ENCODE measurements at regions not wholly inside any gene's neighbourhood (a gene's known extent, or its start where the extent isn't known, plus 50 kb on each side); places are given as distances from the start of the nearest gene placed in this dataset.
"Not testable (repeated sequence)": the region's sequence is repeated elsewhere in the genome, so short reads cannot be mapped to it uniquely, and the experiment has no call there.

DNA sequence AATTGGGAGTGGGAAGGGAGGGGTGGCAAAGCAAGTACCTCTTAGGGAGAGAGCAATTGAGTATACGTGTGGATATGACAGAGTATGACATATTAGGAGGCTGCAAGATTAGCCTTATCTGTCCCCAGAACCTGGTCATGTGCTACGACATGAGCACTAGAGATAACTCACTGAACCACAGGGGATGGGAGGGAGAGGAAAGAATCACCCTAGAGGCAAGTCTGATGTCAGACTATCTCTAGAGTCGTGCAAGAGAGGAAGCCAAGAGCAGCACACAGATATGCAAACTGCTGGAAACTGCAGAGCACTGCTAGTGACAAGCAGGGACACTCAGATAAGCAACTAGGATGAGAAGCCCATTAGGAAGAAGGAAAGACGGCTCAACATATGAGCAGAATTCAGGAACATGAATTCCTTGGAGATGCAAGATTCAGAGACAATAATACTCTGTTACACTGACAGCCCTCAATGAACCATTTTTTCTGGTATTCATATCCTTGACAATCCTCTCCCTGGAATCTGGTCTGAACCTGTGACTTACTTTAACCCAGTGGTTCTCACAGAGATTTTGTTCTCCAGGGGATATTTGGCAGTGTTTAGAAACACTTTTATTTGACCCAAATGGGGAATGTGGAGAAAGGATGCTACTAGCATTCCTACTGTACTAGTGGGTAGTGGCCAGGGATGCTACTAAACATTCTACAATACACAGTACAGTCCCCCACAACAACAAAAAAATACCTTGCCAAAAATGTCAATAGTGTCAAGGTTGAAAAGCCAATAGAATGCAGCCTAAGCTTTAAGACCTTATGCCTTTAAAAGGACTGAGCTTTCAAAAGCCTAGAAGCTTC, 84.0 kb upstream of the BMP2K start:
- DNase-seq = no peak

DNA sequence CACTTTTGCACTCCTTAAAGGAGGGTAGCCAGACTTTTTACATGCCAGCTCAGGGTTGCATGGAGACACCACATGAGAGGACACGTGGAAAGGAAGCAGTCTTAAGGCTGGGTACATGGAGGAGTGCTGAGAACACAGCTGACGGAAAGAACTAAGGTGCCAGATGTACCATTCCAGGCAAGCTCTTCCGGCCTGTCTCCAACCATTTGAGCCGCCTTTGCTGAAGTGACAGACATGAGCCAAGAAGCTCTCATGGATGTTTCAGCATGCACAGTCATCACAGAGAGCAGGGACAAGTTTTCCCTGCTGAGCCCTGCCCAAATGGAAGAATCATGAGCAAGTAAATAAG, 83.4 kb upstream of the BMP2K start:
- no peak for DNase-seq

DNA sequence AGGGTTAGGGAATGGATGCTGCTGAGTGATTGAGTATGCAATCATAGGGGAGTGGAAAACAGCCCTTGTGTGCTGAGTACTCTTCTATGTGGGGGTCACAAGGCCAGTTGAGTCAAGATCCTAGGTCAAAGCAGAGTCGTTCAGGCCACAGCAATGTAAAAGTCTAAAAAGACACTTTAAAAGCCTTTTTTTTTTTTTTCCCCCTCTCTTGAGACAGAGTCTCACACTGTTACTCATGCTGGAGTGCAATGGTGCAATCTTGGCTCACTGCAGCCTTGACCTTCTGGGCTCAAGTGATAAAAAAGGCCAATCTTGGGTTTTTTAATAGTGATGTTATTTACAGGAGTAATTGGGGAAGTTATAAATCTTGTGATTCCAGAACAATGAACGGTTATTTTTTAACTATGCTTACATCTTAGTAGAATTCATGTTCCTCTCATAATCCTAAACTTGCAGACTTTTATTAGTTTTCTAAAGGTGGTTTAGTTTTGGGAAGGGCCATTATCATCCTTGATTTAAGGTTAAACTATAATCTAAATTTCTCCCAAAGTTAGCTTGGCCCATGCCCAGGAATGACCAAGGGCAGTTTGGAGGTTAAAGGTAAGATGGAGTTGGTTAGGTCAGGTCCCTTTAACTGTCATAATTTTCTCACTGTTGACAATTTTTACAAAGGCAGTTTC, 82.2 kb upstream of the BMP2K start:
- DNase-seq = peak; percentile 50

DNA sequence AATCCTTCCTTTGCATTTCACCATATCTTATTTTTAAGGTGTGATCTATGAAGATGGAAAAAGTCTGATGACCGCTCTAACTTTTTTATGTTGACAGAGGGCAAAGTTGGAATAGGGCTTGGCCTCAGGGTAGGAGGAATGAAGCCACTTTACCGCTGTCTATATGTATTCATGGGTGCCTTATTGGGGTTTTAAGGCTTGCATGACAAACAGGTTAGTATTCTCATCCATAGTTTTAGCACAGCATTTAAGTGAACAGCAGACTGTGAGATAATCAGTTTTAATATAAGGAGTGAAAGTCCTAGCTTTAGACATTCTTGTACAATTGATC, 81.7 kb upstream of the BMP2K start:
- DNase-seq = no peak

DNA sequence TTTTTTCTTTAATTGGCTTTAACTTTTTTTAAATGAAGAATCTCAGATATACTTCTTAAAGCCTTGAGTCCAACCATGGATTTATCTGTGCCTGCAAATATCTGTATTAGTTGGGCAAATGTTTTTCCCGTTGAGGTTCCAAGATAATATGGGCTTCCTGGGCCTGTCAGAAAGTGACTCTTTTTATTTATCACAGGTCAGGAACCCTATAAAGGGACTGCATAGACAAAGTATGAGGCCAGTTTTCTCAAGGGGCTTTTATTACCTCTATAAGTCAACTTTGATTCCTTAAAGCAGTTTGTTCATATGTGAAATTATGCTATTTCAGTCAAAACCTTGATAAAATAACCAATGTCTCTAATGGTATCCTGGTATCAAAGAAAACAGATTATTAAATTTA, 80.2 kb upstream of the BMP2K start:
- DNase-seq = no peak

DNA sequence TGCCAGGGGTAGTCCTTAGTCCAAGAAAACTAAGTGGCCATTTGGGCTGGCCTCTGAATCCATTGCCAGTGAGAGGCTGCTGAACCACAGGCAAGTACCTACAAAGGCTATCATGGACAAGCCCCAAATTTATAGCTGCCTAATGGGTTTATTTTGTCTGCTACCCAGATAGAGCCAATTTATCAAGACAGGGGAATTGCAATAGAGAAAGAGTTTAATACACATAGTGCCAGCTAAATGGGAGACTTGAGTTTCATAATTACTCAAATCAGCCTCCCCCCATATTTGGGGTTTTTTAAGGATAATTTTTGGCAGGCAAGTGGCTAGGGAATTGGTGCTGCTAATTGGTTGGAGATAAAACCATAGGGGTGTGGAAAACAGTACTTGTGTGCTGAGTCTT, 73.1 kb upstream of the BMP2K start:
- no peak for DNase-seq

DNA sequence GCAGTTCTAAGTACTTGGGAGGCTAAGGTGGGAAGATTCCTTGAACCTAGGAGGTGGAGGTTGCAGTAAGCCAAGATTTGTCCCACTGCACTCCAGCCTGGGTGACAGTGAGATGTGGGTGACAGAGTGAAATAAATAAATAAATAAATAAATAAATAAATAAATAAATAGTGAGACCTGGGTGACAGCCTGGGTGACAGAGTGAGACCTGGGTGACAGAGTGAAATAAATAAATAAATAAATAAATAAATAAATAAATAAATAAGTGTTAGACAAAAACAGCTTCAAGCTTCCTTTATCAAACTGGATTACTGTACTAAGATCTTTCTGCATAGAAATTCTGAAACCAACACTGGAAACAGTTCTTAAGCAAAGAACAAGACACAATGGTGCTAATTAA, 71.8 kb upstream of the BMP2K start:
- no peak for DNase-seq

DNA sequence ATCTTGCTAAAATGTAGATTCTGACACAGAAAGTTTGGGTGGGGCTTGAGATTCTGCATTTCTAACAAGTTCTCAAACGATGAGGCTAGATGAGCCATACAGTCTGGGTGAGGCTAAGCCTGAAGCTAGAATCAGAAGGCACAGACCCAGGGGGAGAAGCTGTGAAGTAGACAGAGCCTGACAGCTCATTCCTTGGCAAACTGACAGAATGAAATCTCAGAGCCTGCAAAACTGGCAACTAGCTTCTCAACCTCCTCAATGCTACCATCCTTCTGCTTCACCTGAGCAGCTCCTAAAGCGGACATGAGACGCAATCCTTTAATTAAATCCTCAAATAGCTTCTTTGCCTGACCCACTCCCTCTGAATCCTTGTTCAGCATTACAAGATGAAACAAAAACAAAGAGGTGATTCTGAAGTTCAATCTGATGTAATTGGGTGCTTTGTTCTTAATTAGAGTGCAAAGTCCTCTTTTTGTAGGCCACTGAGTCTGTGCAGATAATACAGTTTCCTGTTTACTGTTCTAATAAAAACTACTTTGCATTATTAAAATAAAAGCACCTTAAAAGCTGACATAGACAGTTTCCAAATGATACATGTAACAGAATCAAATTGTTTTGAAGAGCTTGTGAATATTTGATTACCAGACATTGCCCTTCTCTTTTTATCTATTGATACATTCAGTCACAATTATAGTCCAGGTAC, 71.0 kb upstream of the BMP2K start:
- DNase-seq = peak; percentile 49

DNA sequence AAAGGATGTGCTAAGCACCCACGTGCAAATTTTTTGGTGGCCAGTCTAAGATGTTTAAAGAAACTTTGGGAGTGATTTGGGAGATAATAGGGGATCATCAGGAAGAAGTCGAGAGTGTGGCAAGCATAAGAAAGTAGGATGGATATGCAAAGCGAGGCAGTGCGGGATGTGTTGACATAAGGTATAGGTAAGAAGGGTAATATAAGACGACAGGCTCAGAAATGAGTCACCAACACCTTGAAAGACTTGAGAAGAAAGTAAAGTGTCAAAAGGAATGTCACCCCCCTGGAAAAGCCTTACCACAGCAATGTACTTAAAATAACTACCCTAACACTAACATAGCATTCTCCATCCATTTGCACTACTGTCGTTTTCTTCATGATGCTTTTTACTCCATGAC, 69.8 kb upstream of the BMP2K start:
- DNase-seq = no peak

DNA sequence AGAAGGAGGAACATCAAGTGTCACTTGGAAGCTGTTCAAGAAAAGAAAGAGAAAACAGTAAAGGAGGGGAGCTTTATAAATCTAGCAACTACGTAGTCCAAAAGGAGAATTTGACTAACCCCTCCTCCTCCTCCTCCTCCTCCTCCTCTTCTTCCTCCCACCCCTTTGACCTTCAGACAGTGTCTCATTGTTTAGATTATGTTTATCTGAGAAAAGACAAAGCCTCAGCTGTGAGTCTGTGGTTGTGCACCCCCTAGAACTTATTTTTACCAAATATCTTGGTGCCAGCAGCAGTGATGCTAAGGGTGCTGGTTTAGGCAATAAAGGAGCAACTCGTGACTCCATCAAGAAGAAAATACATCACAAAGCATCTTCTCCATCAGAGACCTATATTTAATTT, 68.9 kb upstream of the BMP2K start:
- no peak for DNase-seq

DNA sequence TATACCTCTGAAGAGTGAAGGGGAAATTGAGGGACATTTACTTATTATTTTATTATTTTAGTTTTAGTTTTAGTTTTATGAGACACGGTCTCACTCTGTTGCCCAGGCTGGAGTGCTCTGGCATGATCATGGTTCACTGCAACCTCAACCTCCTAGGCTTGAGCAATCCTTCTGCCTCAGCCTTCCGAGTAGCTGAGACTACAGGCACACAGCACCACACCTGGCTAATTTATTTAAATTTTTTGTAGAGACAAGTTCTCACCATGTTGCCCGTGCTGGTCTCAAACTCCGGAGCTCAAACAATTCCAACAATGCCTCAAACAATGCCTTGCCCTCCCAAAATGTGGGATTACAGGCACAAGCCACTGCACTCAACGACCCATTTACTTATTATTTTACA, 68.4 kb upstream of the BMP2K start:
- DNase-seq = no peak

DNA sequence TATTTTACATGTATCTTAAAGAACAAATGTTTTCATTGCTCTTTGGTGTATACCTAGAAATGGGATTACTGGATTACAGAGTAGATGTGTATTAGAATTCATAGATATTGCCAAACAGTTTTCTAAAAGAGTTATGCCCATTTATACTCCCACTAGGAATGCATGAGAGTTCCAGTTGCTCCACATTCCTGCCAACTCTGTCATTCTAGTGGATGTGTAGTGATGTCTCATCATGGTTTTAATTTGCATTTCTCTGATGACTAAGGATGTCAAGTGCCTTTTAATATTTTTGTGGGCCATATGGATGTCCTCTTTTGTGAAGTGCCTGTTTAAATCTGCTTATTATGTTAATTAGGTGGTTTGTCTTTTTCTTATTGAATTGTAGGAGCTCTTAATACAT, 65.6 kb upstream of the BMP2K start:
- DNase-seq = peak; percentile 80

DNA sequence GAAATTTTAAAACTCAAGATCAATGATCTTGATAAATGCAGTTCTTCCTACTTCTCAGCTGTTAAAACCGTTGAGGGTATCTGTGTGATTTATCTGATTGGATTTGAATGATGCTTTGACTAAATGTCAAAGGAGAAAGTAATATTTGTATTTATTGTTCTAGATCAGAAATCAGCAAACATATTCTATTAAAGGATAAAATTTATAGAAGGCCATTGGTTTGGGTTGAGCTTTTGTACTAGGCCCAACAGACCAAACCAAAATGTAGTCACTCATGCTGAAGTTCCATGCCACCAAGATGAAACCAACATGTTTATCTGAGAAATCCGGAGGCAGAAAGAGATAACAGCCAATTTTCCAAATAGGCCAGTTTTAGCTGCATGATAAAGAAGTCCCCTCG, 64.5 kb upstream of the BMP2K start:
- no peak for DNase-seq

DNA sequence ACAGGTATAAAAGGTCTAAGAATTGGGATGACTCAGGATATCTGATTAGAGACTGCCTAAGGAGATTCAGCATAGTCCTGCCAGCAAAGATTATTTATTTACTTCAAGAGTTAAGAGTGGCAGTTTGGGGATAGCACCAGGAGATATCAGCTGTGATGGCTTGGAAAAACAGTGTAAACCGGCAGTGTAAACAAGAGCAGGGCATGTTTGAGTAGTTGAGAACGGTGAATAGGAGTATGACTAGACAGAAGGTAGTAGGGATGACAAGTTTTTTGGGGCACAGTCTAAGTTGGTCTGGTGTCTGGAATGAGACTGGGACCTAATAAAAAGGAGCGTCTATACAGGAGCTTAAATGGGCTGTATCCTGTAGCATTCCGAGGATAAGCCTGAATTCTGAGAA, 61.6 kb upstream of the BMP2K start:
- not testable (repeated sequence) for DNase-seq

DNA sequence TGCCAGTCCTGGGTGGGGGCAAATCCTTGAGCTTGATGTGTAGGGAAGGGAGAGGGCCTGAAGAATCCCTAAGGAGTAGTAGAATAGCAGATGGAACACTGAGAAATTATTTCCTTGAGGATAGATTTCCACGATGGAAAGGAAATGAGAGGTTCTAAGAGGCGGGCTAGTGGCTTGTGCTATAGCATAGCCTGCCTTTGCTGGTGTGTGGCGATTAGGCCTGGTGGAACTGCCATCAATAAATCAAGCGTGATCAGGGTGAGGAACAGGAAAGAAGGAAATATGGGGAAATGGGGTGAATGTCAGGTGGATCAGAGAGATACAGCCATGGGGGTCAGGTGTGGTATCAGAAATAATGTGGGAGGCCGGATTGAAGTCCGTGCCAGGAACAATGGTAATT, 60.8 kb upstream of the BMP2K start:
- not testable (repeated sequence) for DNase-seq

DNA sequence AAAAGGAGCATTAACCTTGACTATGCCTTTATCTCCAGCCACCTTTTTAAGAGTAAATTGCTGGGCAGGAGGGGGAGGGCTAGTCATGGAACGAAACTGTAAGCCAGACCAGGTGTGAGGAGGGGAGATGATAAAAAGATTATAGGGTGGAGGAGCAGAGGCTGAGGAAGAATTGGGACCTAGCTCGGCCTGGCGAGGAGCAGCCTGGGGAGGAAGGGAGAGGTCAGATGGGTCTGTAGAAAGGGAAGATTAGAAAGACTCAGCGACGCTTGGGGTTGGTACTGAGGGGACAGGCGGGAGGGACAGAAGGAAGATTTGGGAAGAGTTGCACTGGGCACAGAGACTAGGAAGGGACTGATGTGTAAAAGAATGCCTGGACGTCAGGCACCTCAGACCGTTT, 58.4 kb upstream of the BMP2K start:
- not testable (repeated sequence) for DNase-seq

DNA sequence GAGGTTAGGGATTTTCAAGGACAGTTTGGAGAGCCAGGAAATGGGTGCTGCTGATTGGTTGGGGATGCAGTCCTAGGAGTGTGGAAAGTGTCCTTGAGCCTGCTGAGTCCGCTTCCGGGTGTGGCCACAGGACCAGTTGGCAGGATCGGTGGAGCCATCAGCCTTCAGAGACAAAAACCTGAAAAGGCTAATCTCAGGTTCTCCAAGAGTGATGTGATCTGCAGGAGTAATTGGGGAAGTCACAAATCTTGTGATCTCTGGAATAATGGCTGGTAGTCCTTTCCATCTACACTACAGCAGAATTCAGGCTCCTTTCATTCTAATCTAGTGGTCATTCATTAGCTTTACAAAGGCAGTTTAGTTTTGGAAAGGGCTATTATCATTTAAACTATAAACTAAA, 55.9 kb upstream of the BMP2K start:
- DNase-seq = no peak

DNA sequence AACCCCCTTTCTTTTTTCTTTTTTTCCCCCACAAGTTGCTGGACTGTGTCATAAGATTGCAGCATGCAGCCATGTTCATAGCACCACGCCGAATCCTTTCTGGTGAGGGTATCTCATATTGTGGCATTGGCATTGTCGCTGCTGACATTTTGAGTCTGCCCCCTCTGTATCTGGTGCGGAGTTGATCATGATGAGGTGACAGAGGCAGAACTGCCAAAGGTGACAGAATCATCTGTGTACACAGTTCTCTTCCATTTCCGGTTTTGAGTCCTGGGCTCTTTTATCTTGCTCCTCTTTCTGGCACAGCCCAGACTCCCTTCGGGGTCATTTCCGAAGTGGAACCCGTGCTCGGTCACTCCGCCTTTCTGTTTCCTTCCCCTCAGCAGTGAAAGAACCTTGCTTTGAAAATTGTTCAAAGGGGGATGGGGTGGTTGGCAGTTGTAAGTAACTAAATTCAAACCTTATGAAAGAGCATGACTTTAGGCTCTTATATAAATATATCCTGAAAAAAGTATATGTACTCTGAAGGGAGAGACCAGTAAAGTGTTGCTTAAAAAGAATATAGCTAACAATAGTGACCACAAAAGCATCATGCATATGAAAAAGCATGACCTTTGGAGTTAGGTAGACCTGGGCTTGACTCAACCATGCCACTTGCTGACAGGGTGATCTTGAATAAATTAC, 55.0 kb upstream of the BMP2K start:
- no peak for DNase-seq

DNA sequence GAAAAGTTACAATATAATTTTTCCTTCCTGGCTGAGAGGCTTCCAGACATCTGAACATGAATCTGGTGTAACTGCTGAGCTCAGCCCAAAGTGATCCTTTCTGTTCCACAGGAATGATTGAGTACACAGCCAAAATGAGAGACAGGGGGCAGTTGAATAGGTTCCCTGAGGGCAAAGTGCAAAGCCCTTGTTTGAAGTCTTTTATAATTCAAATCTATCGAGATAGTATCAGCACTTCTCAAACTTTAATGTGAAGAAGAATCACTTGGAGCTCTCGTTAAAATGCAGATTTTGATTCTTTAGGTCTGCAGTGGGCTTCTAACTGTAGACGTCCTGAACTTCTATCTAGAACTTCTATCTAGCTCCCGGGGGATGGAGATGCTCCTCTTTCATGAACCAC, 54.4 kb upstream of the BMP2K start:
- DNase-seq = no peak

DNA sequence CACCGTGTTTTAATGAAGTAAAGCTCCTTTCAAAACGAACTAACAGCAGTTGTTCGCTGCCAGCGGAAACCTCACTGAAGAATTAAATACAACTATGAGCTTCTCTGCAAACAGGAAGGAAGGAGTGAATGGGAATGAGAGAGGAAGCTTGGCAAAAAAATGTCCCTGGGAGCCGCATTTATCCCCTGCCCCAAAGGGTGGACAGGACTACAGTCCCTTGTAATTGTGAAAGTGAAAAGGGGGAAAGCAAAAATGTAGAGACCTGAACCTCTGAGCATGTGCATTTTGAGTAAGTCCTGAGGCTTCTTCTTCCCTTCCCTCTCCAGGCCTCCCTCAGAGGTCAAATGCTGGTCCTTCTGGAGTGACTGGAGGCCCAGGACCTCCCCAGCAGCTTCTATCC, 53.8 kb upstream of the BMP2K start:
- no peak for DNase-seq

DNA sequence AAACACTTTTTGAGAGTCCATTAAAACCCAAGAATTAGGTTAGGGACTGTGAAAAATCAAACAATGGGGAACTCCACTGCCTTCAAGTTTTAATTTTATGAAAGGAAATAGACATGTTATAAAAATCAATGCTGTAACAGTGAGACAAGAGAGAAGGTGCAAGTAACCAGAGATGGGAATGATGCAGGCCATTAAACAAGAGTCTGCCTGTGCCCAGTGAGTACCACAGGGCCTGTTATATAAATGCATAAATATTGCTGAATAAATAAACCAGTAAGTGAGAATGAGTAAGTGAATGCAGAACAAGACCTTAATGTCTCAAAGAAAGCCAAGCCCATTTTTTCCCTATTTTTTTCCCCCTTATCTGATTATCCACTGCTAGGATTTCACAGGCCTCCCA, 53.3 kb upstream of the BMP2K start:
- no peak for DNase-seq
